ENCODE measurements at regions not wholly inside any gene's neighbourhood (a gene's known extent, or its start where the extent isn't known, plus 50 kb on each side); places are given as distances from the start of the nearest gene placed in this dataset.

DNA sequence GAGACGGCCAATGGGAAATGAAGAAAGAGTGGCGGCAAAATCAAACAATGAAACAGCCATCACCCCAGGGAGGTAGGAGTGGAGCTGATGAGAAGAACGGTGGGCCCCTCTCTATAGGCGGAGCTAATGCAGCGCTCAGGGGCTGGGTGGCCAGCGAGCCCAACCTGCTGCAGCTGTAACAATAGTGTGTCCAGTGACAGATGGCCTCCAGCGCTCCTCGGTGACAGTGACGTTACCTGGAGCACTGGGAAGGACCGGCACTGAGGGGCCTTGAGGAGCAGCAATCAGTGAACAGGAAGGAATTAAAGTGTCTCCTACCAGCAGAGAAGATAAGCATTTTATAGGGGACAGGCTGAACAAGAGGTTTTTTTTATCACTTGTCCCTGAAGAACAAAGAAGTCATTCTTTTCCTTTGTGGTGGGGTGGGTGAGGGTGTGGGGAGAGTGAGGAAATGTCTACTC is 81.6 kb downstream of the FOXA2 start:
- Mint-ChIP-seq H3K27ac (no peak overlapping the region), H3K4me3 (no peak overlapping the region), H3K9me3 (peaks cover 0 to 10% (median 5%) of the 10 kb centered on the region in 8 donors), H3K4me1 (no peaks in the 10 kb centered on the region), H3K36me3 (no peaks in the 10 kb centered on the region), H3K27me3 (no peaks in the 10 kb centered on the region)
- Histone ChIP-seq H3K4me3 (ENCODE audit: low read length in 2 of 2) (no peak overlapping the region), H3K27me3 (ENCODE audit: insufficient read depth, low read length) (no peaks in the 10 kb centered on the region), H3K4me1 (ENCODE audit: insufficient read depth, low read length) (no peaks in the 10 kb centered on the region), H3K9me3 (ENCODE audit: control insufficient read depth in 1 of 2, low read length in 2 of 2) (peaks cover 0 to 3% of the 10 kb centered on the region in 2 donors), H3K27ac (ENCODE audit: low read depth, low read length) (no peak overlapping the region), H3K36me3 (ENCODE audit: insufficient read depth, low read length) (no peaks in the 10 kb centered on the region)
- intact Hi-C loops (cut with micrococcal nuclease), result no loop called here
- no peak for DNase-seq
- POLR2A ChIA-PET (ENCODE audit: partially characterized antibody), result no interaction called here
- CTCF ChIA-PET (ENCODE audit: partially characterized antibody), result no interaction called here

DNA sequence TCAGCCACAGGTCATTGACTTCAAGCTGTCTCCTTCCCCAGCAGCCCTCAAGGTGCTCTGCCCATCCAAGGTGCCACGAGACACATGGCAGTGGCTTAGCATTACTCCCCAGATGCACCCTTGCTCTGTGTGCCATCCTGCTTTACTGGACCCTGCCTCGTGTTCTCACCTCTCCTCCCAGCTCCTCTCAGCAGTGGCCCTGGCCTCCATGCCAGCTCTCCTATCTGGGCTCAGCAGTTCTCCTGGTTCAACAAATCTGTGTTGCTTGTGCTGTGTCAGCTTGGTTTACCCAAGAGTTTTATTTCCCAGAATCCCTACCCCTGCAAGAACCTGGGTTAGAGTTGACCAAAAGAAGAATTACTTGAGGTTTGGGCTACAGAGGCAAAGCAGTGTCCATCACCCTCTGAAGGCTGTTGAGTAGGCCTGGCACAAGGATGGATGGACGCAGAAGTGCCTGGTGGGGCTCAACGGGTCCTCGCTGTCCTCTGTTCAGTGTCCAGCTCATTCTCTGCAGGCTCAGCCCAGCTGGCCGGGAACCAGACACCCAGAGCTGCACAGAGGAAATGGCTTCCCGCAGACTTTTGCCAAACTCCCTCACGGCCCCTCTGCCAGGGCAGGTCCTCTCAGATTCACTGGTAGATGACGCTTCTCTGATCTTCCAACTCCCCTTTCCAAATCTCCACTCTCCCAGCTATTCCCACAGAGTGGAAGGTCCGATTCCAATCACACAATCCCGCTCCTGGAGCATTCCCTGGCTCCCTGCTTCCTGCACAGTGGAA is 82.6 kb downstream of the FOXA2 start:
- intact Hi-C loops (cut with micrococcal nuclease), result no loop called here
- H3K9me3 ChIP-seq (ENCODE audit: control insufficient read depth in 1 of 2, low read length in 2 of 2), result peaks cover 0 to 3% of the 10 kb centered on the region in 2 donors
- H3K4me3 ChIP-seq (ENCODE audit: low read length in 2 of 2), result no peak overlapping the region
- H3K27ac Mint-ChIP-seq, result no peak overlapping the region
- H3K27me3 ChIP-seq (ENCODE audit: insufficient read depth, low read length), result no peaks in the 10 kb centered on the region
- no peaks in the 10 kb centered on the region for H3K36me3 ChIP-seq (ENCODE audit: insufficient read depth, low read length)
- H3K27me3 Mint-ChIP-seq, result no peaks in the 10 kb centered on the region
- ChIA-PET POLR2A (ENCODE audit: partially characterized antibody) (no interaction called here), CTCF (ENCODE audit: partially characterized antibody) (no interaction called here)
- DNase-seq, result no peak
- H3K36me3 Mint-ChIP-seq, result no peaks in the 10 kb centered on the region
- H3K9me3 Mint-ChIP-seq, result peaks cover 0 to 10% (median 6%) of the 10 kb centered on the region in 8 donors
- H3K4me1 Mint-ChIP-seq, result no peaks in the 10 kb centered on the region
- peak overlapping the region in 1 of 8 donors; percentile 28 for H3K4me3 Mint-ChIP-seq
- H3K27ac ChIP-seq (ENCODE audit: low read depth, low read length), result no peak overlapping the region
- H3K4me1 ChIP-seq (ENCODE audit: insufficient read depth, low read length), result no peaks in the 10 kb centered on the region

DNA sequence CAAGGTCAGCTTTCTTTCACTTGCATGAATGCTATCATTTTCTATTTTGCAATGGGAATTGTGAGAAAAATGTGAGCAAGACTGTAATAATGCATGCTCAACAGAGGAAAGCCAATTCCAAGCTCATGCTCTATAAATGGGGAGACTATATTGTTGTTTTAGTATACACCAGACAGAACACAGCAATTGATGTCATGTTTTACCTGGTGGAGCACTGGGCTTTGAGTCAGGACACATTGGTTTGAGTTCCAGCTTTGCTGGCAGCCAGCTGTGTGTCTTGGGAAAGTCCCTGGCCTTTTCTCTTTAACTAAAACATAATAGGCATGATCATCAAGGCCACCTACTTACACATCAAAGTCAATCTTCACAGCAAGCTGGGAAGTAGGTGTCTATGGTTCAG is 83.3 kb downstream of the FOXA2 start:
- intact Hi-C loops (cut with micrococcal nuclease), result no loop called here

DNA sequence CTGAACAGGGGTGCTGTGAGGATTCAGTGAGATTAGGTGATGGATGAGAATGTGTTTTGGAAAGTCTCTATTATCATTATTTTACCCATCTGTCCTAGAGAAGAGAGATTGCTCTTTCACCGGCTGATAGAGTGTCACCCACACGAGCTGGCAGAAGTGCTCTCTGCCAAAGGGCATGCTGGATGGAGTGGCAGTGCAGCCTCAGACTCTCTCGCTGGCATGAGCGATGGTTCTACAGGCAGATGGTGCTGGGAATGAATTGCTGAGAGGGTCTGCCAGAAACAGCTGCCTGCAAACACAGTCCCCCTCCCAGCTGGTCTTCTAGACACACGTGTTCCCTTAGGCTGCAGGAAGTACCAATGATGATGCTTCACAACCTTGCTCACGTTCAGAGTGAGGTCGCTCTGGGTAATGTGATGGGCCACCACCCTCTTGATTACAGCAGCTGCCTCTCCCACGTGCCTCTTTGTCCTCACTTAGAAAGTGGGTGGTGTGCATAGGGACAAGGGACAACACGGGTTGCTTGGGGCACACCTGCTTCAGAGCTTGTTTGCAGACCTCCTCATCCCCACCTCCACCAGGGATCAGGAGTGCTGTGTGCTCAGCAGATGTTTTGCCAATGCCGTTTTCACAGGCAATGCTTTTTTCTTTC is 84.7 kb downstream of the FOXA2 start:
- ChIA-PET POLR2A (ENCODE audit: partially characterized antibody) (no interaction called here), CTCF (ENCODE audit: partially characterized antibody) (no interaction called here)
- Histone ChIP-seq H3K36me3 (ENCODE audit: insufficient read depth, low read length) (no peaks in the 10 kb centered on the region), H3K27me3 (ENCODE audit: insufficient read depth, low read length) (no peaks in the 10 kb centered on the region), H3K27ac (ENCODE audit: low read depth, low read length) (no peak overlapping the region), H3K4me3 (ENCODE audit: low read length in 2 of 2) (no peak overlapping the region), H3K4me1 (ENCODE audit: insufficient read depth, low read length) (no peaks in the 10 kb centered on the region), H3K9me3 (ENCODE audit: control insufficient read depth in 1 of 2, low read length in 2 of 2) (peaks cover 0 to 3% of the 10 kb centered on the region in 2 donors)
- peaks cover 0 to 10% (median 6%) of the 10 kb centered on the region in 8 donors for H3K9me3 Mint-ChIP-seq
- no peaks in the 10 kb centered on the region for H3K4me1 Mint-ChIP-seq
- H3K4me3 Mint-ChIP-seq, result no peak overlapping the region
- DNase-seq, result no peak
- no peaks in the 10 kb centered on the region for H3K36me3 Mint-ChIP-seq
- no peak overlapping the region for H3K27ac Mint-ChIP-seq
- intact Hi-C loops (cut with micrococcal nuclease), result no loop called here
- H3K27me3 Mint-ChIP-seq, result no peaks in the 10 kb centered on the region

More for the DNA sequence above, 83.3 kb downstream of the FOXA2 start:
- Histone ChIP-seq H3K9me3 (ENCODE audit: control insufficient read depth in 1 of 2, low read length in 2 of 2) (peaks cover 0 to 3% of the 10 kb centered on the region in 2 donors), H3K36me3 (ENCODE audit: insufficient read depth, low read length) (no peaks in the 10 kb centered on the region), H3K4me3 (ENCODE audit: low read length in 2 of 2) (no peak overlapping the region), H3K4me1 (ENCODE audit: insufficient read depth, low read length) (no peaks in the 10 kb centered on the region), H3K27ac (ENCODE audit: low read depth, low read length) (no peak overlapping the region), H3K27me3 (ENCODE audit: insufficient read depth, low read length) (no peaks in the 10 kb centered on the region)
- H3K27me3 Mint-ChIP-seq, result no peaks in the 10 kb centered on the region
- peaks cover 0 to 10% (median 6%) of the 10 kb centered on the region in 8 donors for H3K9me3 Mint-ChIP-seq
- POLR2A ChIA-PET (ENCODE audit: partially characterized antibody), result no interaction called here
- DNase-seq, result no peak
- no peaks in the 10 kb centered on the region for H3K36me3 Mint-ChIP-seq
- H3K4me1 Mint-ChIP-seq, result no peaks in the 10 kb centered on the region
- no peak overlapping the region for H3K27ac Mint-ChIP-seq
- CTCF ChIA-PET (ENCODE audit: partially characterized antibody), result no interaction called here
- H3K4me3 Mint-ChIP-seq, result no peak overlapping the region

DNA sequence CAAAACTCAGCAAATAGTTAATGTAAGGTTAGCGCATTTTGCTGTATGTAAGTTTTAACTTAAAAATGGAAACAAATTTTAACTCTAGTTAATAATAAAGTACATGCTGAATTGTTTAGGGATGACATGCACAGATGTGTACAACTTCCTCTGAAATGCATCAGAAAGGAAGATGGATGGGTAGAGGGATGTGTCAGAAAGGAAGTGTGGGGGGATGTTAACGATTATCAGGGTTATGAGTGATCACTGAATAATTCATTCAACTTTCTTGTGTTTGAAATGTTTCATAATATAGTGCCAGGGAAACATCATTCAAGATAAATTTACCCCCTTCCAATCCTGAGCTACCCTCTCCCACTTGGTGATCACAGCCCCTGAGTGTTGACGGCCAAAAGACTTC is 87.6 kb downstream of the FOXA2 start:
- Histone ChIP-seq H3K36me3 (ENCODE audit: insufficient read depth, low read length) (no peaks in the 10 kb centered on the region), H3K4me3 (ENCODE audit: low read length in 2 of 2) (no peak overlapping the region), H3K27ac (ENCODE audit: low read depth, low read length) (no peak overlapping the region), H3K27me3 (ENCODE audit: insufficient read depth, low read length) (no peaks in the 10 kb centered on the region), H3K9me3 (ENCODE audit: control insufficient read depth in 1 of 2, low read length in 2 of 2) (no peaks in the 10 kb centered on the region), H3K4me1 (ENCODE audit: insufficient read depth, low read length) (no peaks in the 10 kb centered on the region)
- CTCF ChIA-PET (ENCODE audit: partially characterized antibody), result no interaction called here
- H3K9me3 Mint-ChIP-seq, result peaks cover 0 to 10% (median 5%) of the 10 kb centered on the region in 8 donors
- DNase-seq, result no peak
- no peak overlapping the region for H3K4me3 Mint-ChIP-seq
- POLR2A ChIA-PET (ENCODE audit: partially characterized antibody), result no interaction called here
- intact Hi-C loops (cut with micrococcal nuclease), result no loop called here
- no peaks in the 10 kb centered on the region for H3K36me3 Mint-ChIP-seq
- no peaks in the 10 kb centered on the region for H3K4me1 Mint-ChIP-seq
- no peak overlapping the region for H3K27ac Mint-ChIP-seq
- H3K27me3 Mint-ChIP-seq, result no peaks in the 10 kb centered on the region

DNA sequence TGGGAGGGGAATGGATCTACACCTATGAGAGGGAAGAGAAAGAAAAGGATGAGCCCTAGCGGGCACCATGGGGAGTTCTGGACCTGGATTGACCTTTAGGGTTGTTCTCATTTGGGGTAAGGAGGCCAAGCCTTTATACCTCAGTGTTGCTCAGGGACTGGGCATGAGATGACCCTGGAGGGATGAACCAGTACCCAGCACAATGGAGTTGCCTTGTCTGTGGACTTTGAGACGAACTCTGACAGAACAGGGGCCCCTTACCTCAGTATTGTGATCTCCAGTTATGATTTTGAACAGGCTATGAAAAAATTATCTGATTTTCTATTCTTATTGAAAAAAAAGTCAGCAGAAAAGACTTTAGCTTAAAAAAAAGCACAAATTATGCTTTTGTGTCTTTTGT is 88.6 kb downstream of the FOXA2 start:
- Mint-ChIP-seq H3K27me3 (no peaks in the 10 kb centered on the region), H3K27ac (no peak overlapping the region), H3K36me3 (no peaks in the 10 kb centered on the region), H3K4me3 (no peak overlapping the region), H3K4me1 (no peaks in the 10 kb centered on the region), H3K9me3 (peaks cover 0 to 9% (median 5%) of the 10 kb centered on the region in 8 donors)
- ChIA-PET POLR2A (ENCODE audit: partially characterized antibody) (no interaction called here), CTCF (ENCODE audit: partially characterized antibody) (no interaction called here)
- DNase-seq, result no peak
- no peaks in the 10 kb centered on the region for H3K4me1 ChIP-seq (ENCODE audit: insufficient read depth, low read length)
- intact Hi-C loops (cut with micrococcal nuclease), result no loop called here
- no peak overlapping the region for H3K27ac ChIP-seq (ENCODE audit: low read depth, low read length)
- H3K36me3 ChIP-seq (ENCODE audit: insufficient read depth, low read length), result no peaks in the 10 kb centered on the region
- H3K4me3 ChIP-seq (ENCODE audit: low read length in 2 of 2), result no peak overlapping the region
- H3K27me3 ChIP-seq (ENCODE audit: insufficient read depth, low read length), result no peaks in the 10 kb centered on the region
- no peaks in the 10 kb centered on the region for H3K9me3 ChIP-seq (ENCODE audit: control insufficient read depth in 1 of 2, low read length in 2 of 2)

DNA sequence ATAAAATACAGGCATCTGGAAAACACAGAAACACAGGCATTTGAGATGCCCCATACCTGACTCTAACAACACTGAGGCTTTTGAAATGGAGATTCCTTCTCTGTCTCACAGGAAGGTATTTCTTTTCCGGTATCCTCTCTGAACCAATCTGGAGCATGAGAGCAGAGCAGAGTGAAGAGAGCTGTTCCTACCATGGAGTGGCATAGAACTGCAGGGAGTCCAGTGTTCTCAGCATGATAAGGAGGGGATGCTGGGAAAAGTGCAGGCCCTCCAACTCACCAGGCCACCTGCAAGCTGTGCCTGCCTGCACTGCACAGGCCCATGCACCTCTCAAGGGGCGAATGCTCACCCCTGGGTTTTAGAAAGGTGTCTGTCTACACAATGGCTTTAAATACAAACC is 89.2 kb downstream of the FOXA2 start:
- H3K27ac Mint-ChIP-seq, result no peak overlapping the region
- peaks cover 0 to 7% (median 4%) of the 10 kb centered on the region in 8 donors for H3K9me3 Mint-ChIP-seq
- no peak overlapping the region for H3K4me3 ChIP-seq (ENCODE audit: low read length in 2 of 2)
- ChIA-PET CTCF (ENCODE audit: partially characterized antibody) (no interaction called here), POLR2A (ENCODE audit: partially characterized antibody) (no interaction called here)
- H3K4me1 Mint-ChIP-seq, result no peaks in the 10 kb centered on the region
- no peak for DNase-seq
- no peaks in the 10 kb centered on the region for H3K9me3 ChIP-seq (ENCODE audit: control insufficient read depth in 1 of 2, low read length in 2 of 2)
- no peaks in the 10 kb centered on the region for H3K27me3 Mint-ChIP-seq
- intact Hi-C loops (cut with micrococcal nuclease), result no loop called here
- H3K4me1 ChIP-seq (ENCODE audit: insufficient read depth, low read length), result no peaks in the 10 kb centered on the region
- no peak overlapping the region for H3K27ac ChIP-seq (ENCODE audit: low read depth, low read length)
- no peak overlapping the region for H3K4me3 Mint-ChIP-seq
- no peaks in the 10 kb centered on the region for H3K36me3 Mint-ChIP-seq
- H3K36me3 ChIP-seq (ENCODE audit: insufficient read depth, low read length), result no peaks in the 10 kb centered on the region
- H3K27me3 ChIP-seq (ENCODE audit: insufficient read depth, low read length), result no peaks in the 10 kb centered on the region

Data from CD4-positive, alpha-beta memory T cell (primary cell).